Endothelial cell of umbilical vein (primary cell): ENCODE measurements at regions not wholly inside any gene's neighbourhood (a gene's known extent, or its start where the extent isn't known, plus 50 kb on each side); places are given as distances from the start of the nearest gene placed in this dataset.

Experiments
- BruUV-seq: library from RNA; stranded (reverse); fragments of 400-500 nt; replicated peaks from 2 replicates; lab custom pipeline; 2021; lab: Mats Ljungman, UMichigan
- CTCF ChIA-PET: fragments of 300-600, 350-600 bp; sonication (Branson Sonifier 250); formaldehyde crosslinking; loops from one replicate; lab custom pipeline; 2021; ENCODE audit warnings: antibody characterized with exemption, inconsistent platforms; lab: Charles Lee
- POLR2A ChIA-PET: fragments of 300-600, 350-600 bp; sonication (Branson Sonifier 250); formaldehyde crosslinking; loops from one replicate; lab custom pipeline; 2021; ENCODE audit warnings: antibody characterized with exemption, inconsistent platforms; lab: Charles Lee
- DNase-seq: peaks from one replicate; pipeline ENCODE4 v3.0.0-alpha.2; 2011; ENCODE audit warnings: low read depth, low spot score
- FAIRE-seq: peaks from 2 replicates; lab custom pipeline; 2011; peaks lifted over from hg19 to GRCh38; lab: Jason Lieb, UNC
- H2AFZ ChIP-seq: 2 replicates; pipeline ENCODE4 v1.6.0; 2012; ENCODE audit warnings: low read depth, low read length, control low read depth, inconsistent platforms
- H3K27ac ChIP-seq: 2 replicates; pipeline ENCODE4 v1.5.1; 2011; ENCODE audit warnings: low read depth, mild to moderate bottlenecking, control low read depth, low read length, moderate library complexity; ENCODE audit not compliant: insufficient read depth
- H3K27me3 ChIP-seq, 2 experiments: 2 replicates each; pipeline versions ENCODE4 v1.6.0 to v1.6.1; 2011; ENCODE audit warnings: low read length in 2 of 2, mixed read lengths in 1 of 2; ENCODE audit not compliant: control insufficient read depth in 2 of 2, insufficient read depth in 2 of 2
- H3K36me3 ChIP-seq, 2 experiments: 2 replicates in 1 of 2; 3 replicates in 1 of 2; pipeline ENCODE4 v1.5.1; 2011; ENCODE audit warnings: low read length in 2 of 2, mild to moderate bottlenecking in 1 of 2, moderate library complexity in 1 of 2; ENCODE audit not compliant: control insufficient read depth in 2 of 2, insufficient read depth in 2 of 2; ENCODE audit errors: extremely low read depth in 1 of 2
- H3K4me1 ChIP-seq: 3 replicates; pipeline ENCODE4 v1.5.1; 2011; ENCODE audit warnings: mild to moderate bottlenecking, low read length; ENCODE audit not compliant: control insufficient read depth, insufficient read depth; ENCODE audit errors: extremely low read depth
- H3K4me2 ChIP-seq: 2 replicates; pipeline ENCODE4 v1.6.1; 2011; ENCODE audit warnings: low read length, control low read depth, mixed read lengths; ENCODE audit not compliant: insufficient read depth
- H3K4me3 ChIP-seq, 3 experiments: fragments of 200-600 bp in 1 of 3; sonication (generic), shearing (Covaris generic) in 1 of 3; replicated peaks in 1 of 3; 2 replicates each; pipeline ENCODE4 v1.5.1; 2011 to 2016; ENCODE audit warnings: control low read depth in 3 of 3, low read length in 3 of 3, mild to moderate bottlenecking in 2 of 3, inconsistent platforms in 1 of 3, low read depth in 1 of 3, moderate library complexity in 1 of 3; ENCODE audit not compliant: insufficient read depth in 1 of 3
- H3K79me2 ChIP-seq: 2 replicates; pipeline ENCODE4 v1.6.0; 2012; ENCODE audit warnings: low read length, inconsistent platforms; ENCODE audit not compliant: control insufficient read depth, insufficient read depth
- H3K9ac ChIP-seq: replicated peaks from 2 replicates; pipeline ENCODE3; 2011; ENCODE audit warnings: low read length, control low read depth; ENCODE audit not compliant: insufficient read depth; ENCODE audit errors: extremely low read depth
- H3K9me1 ChIP-seq: replicated peaks from 3 replicates; pipeline ENCODE4 v1.6.0; 2011; ENCODE audit warnings: mild to moderate bottlenecking, low read length; ENCODE audit not compliant: control insufficient read depth, insufficient read depth; ENCODE audit errors: extremely low read depth
- H3K9me3 ChIP-seq: replicated peaks from 2 replicates; pipeline ENCODE4 v1.5.1; 2012; ENCODE audit warnings: low read length, inconsistent platforms; ENCODE audit not compliant: control insufficient read depth, insufficient read depth
- H4K20me1 ChIP-seq: replicated peaks from 2 replicates; pipeline ENCODE3; 2011; ENCODE audit warnings: mild to moderate bottlenecking, low read length; ENCODE audit not compliant: control insufficient read depth, insufficient read depth; ENCODE audit errors: extremely low read depth
- CTCF ChIP-seq, 2 donors: IDR thresholded peaks; 1 replicate in 1 of 2; 2 replicates in 1 of 2; pipeline ENCODE4 v1.5.1; 2011; ENCODE audit warnings: low read length in 2 of 2, mild to moderate bottlenecking in 2 of 2, moderate library complexity in 2 of 2, control low read depth in 1 of 2, inconsistent platforms in 1 of 2, low read depth in 1 of 2; ENCODE audit not compliant: insufficient read depth in 1 of 2; ENCODE audit errors: extremely low read depth in 1 of 2
- EZH2 ChIP-seq: IDR thresholded peaks from 2 replicates; pipeline ENCODE4 v1.6.1; 2012; ENCODE audit warnings: borderline replicate concordance, low read depth, mild to moderate bottlenecking, moderate library complexity, low read length, inconsistent platforms; ENCODE audit not compliant: severe bottlenecking
- FOS ChIP-seq: IDR thresholded peaks from 2 replicates; pipeline ENCODE4 v1.6.1; 2011; ENCODE audit warnings: mild to moderate bottlenecking, low read length, moderate library complexity, borderline replicate concordance; ENCODE audit not compliant: insufficient read depth
- GATA2 ChIP-seq: IDR thresholded peaks from 2 replicates; pipeline ENCODE4 v1.7.0; 2011; ENCODE audit warnings: low read depth, mild to moderate bottlenecking, moderate library complexity, mixed read lengths, low read length; ENCODE audit not compliant: insufficient read length, insufficient read depth
- JUN ChIP-seq: IDR thresholded peaks from 2 replicates; pipeline ENCODE4 v1.6.1; 2011; ENCODE audit warnings: borderline replicate concordance, low read depth; ENCODE audit not compliant: insufficient read length, insufficient read depth
- MYC ChIP-seq: IDR thresholded peaks from one replicate; pipeline ENCODE4 v1.6.1; 2011; ENCODE audit warnings: mild to moderate bottlenecking, low read depth, low read length
- POLR2A ChIP-seq: IDR thresholded peaks from 2 replicates; pipeline ENCODE4 v1.6.1; 2012; ENCODE audit warnings: low read depth, mild to moderate bottlenecking, control low read depth, low read length
- POLR2AphosphoS5 ChIP-seq: IDR thresholded peaks from 2 replicates; pipeline ENCODE4 v1.6.1; 2012; ENCODE audit warnings: low read depth, mild to moderate bottlenecking, control low read depth, low read length, moderate library complexity; ENCODE audit not compliant: insufficient read depth
- dilution Hi-C: fragments of 300-500 bp; cut with MboI; formaldehyde crosslinking; loops from one replicate; pipeline ENCODE4 v1.15.0; 2019; ENCODE audit warnings: low sequenced_read_pairs; ENCODE audit not compliant: extremely low pct_ligation_motif_present
- intact Hi-C: fragments of 100-400 bp; cut with micrococcal nuclease; formaldehyde crosslinking; loops from one replicate; pipeline ENCODE4 v1.10.0; 2022
- TF ChIP-seq, protein P1 (sequence below): IDR thresholded peaks from 2 replicates; pipeline ENCODE4 v1.6.1; 2011; ENCODE audit not compliant: insufficient read depth, insufficient read length

DNA sequence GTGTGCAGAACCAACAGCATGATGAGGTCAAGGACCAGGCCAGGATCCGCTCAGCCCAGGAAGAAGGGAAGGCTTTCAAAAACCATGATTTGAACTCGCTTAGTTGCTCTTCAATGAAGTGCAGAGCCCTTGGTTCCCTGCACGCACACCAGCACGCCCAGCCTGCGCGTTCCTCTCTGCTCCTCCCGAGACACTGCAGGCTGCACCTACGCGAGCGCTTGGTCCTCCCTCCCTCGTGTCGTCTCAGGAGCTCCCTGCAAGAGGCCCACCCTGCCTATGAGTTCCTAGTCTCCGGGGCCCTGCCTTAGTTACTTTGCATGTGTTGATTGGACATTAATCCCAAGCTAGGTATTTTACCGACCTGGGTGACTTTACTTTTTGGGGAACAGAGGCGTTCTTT lies 132.9 kb upstream of the TNRC6C start:
- no peak for FAIRE-seq
- no peak for TF ChIP-seq GATA2
- TF ChIP-seq MYC: no peak
- TF ChIP-seq CTCF (IDR thresholded peaks at IDR 0.05; ENCODE audit: extremely low read depth in 1 of 2, insufficient read depth in 1 of 2, low read depth in 1 of 2, low read length in 2 of 2): no peak
- no peak for TF ChIP-seq FOS
- TF ChIP-seq, protein P1, sequence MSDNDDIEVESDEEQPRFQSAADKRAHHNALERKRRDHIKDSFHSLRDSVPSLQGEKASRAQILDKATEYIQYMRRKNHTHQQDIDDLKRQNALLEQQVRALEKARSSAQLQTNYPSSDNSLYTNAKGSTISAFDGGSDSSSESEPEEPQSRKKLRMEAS: no peak
- no peak for TF ChIP-seq POLR2A
- TF ChIP-seq POLR2AphosphoS5: no peak
- TF ChIP-seq EZH2: no peak
- no peak for TF ChIP-seq JUN
- Histone ChIP-seq H3K9ac (no peak overlapping the region), H3K9me3 (no peaks in the 10 kb centered on the region), H3K27me3 (no peaks in the 10 kb centered on the region), H3K4me2 (no peak overlapping the region), H3K9me1 (no peaks in the 10 kb centered on the region), H3K36me3 (no peaks in the 10 kb centered on the region), H2AFZ (no peak overlapping the region), H4K20me1 (no peaks in the 10 kb centered on the region), H3K4me1 (peaks cover 12% of the 10 kb centered on the region), H3K4me3 (no peak overlapping the region), H3K79me2 (no peaks in the 10 kb centered on the region), H3K27ac (no peak overlapping the region)
- POLR2A ChIA-PET: no interaction called here
- dilution Hi-C loops (no loop called here), intact Hi-C loops (no loop called here)
- BruUV-seq: no TSS peak
- CTCF ChIA-PET: interaction anchor here (1.2 kb wide), 1 partner anchor 9 kb away, joined by 4 read pairs; no protein-coding TSS in a partner anchor
- no peak for DNase-seq
